CD14-positive monocyte (primary cell): ENCODE measurements at regions not wholly inside any gene's neighbourhood (a gene's known extent, or its start where the extent isn't known, plus 50 kb on each side); places are given as distances from the start of the nearest gene placed in this dataset.

Experiments
- DNase-seq, 3 donors: peaks; one replicate each; pipeline ENCODE4 v3.0.0-alpha.2; 2011 to 2022
- H2AFZ ChIP-seq: 2 replicates; pipeline ENCODE4 v1.6.0; 2012; ENCODE audit warnings: mild to moderate bottlenecking, low read depth, low read length, inconsistent platforms; ENCODE audit not compliant: insufficient read depth, poor library complexity, severe bottlenecking
- H3K27ac ChIP-seq, 2 donors: 1 replicate in 1 of 2; 2 replicates in 1 of 2; pipeline ENCODE4 v1.5.1; 2012 to 2013; ENCODE audit warnings: low read length in 2 of 2, control low read depth in 1 of 2, inconsistent platforms in 1 of 2, low read depth in 1 of 2, mild to moderate bottlenecking in 1 of 2
- H3K27me3 ChIP-seq, 2 donors: one replicate each; pipeline versions ENCODE4 v1.6.0 to v1.6.1; 2011 to 2013; ENCODE audit warnings: low read length in 2 of 2; ENCODE audit not compliant: control insufficient read depth in 2 of 2, insufficient read depth in 2 of 2
- H3K36me3 ChIP-seq, 2 donors: replicated peaks in 1 of 2; 1 replicate in 1 of 2; 2 replicates in 1 of 2; pipeline versions ENCODE4 v1.5.1 to v1.6.1; 2012 to 2013; ENCODE audit warnings: low read length in 2 of 2, control low read depth in 1 of 2, inconsistent platforms in 1 of 2, mild to moderate bottlenecking in 1 of 2; ENCODE audit not compliant: insufficient read depth in 2 of 2, control insufficient read depth in 1 of 2
- H3K4me1 ChIP-seq, 2 donors: 1 replicate in 1 of 2; 2 replicates in 1 of 2; pipeline versions ENCODE4 v1.5.1 to v1.6.1; 2012 to 2013; ENCODE audit warnings: low read length in 2 of 2, control low read depth in 1 of 2, inconsistent platforms in 1 of 2, mild to moderate bottlenecking in 1 of 2, moderate library complexity in 1 of 2; ENCODE audit not compliant: insufficient read depth in 2 of 2, control insufficient read depth in 1 of 2
- H3K4me2 ChIP-seq: replicated peaks from 2 replicates; pipeline ENCODE3; 2012; ENCODE audit warnings: low read length, moderate library complexity, mild to moderate bottlenecking; ENCODE audit not compliant: poor library complexity, severe bottlenecking; ENCODE audit errors: extremely low read depth
- H3K4me3 ChIP-seq, 3 experiments: fragments of 200-600 bp in 1 of 3; sonication (generic) in 1 of 3; replicated peaks in 1 of 3; 1 replicate in 2 of 3; 2 replicates in 1 of 3; pipeline ENCODE4 v1.5.1; 2011 to 2013; ENCODE audit warnings: low read length in 3 of 3, mild to moderate bottlenecking in 3 of 3, control low read depth in 2 of 3, low read depth in 2 of 3, inconsistent platforms in 1 of 3, moderate library complexity in 1 of 3
- H3K79me2 ChIP-seq: 2 replicates; pipeline ENCODE4 v1.6.0; 2012; ENCODE audit warnings: mild to moderate bottlenecking, control low read depth, inconsistent platforms, low read length, moderate library complexity; ENCODE audit not compliant: insufficient read depth
- H3K9ac ChIP-seq: 2 replicates; pipeline ENCODE4 v1.6.0; 2017; ENCODE audit warnings: low read length, mild to moderate bottlenecking; ENCODE audit not compliant: insufficient read depth, poor library complexity, severe bottlenecking
- H3K9me3 ChIP-seq, 2 donors: replicated peaks in 1 of 2; 1 replicate in 1 of 2; 2 replicates in 1 of 2; pipeline versions ENCODE4 v1.5.1 to v1.6.1; 2012 to 2013; ENCODE audit warnings: low read length in 2 of 2, control low read depth in 1 of 2; ENCODE audit not compliant: control insufficient read depth in 1 of 2, insufficient read depth in 1 of 2
- H4K20me1 ChIP-seq: 2 replicates; pipeline ENCODE4 v1.6.0; 2012; ENCODE audit warnings: mild to moderate bottlenecking, low read length, control low read depth, moderate library complexity; ENCODE audit not compliant: insufficient read depth
- H3K27ac Mint-ChIP-seq, 7 donors: one replicate each; pipeline ENCODE4 v1.8.0; 2020; ENCODE audit warnings: mild to moderate bottlenecking in 7 of 7, mixed read lengths in 7 of 7, moderate library complexity in 6 of 7, inconsistent platforms in 2 of 7
- H3K27me3 Mint-ChIP-seq, 3 donors: one replicate each; pipeline ENCODE4 v1.8.0; 2021 to 2022; ENCODE audit warnings: low read depth in 3 of 3, mild to moderate bottlenecking in 3 of 3, mixed read lengths in 3 of 3, moderate library complexity in 3 of 3, inconsistent platforms in 1 of 3
- H3K36me3 Mint-ChIP-seq, 2 donors: one replicate each; pipeline ENCODE4 v1.8.0; 2020; ENCODE audit warnings: mixed read lengths in 2 of 2, inconsistent platforms in 1 of 2, mild to moderate bottlenecking in 1 of 2
- H3K4me1 Mint-ChIP-seq: one replicate; pipeline ENCODE4 v1.8.0; 2020; ENCODE audit warnings: mild to moderate bottlenecking, mixed read lengths
- H3K4me3 Mint-ChIP-seq, 2 donors: one replicate each; pipeline ENCODE4 v1.8.0; 2020; ENCODE audit warnings: mild to moderate bottlenecking in 2 of 2, mixed read lengths in 2 of 2, moderate library complexity in 1 of 2
- H3K9me3 Mint-ChIP-seq, 7 donors: one replicate each; pipeline ENCODE4 v1.8.0; 2020 to 2022; ENCODE audit warnings: mixed read lengths in 7 of 7, mild to moderate bottlenecking in 6 of 7, moderate library complexity in 6 of 7, inconsistent platforms in 2 of 7
- CTCF ChIP-seq: fragments of 200-600 bp; IDR thresholded peaks from one replicate; pipeline ENCODE4 v1.8.0; 2022; ENCODE audit warnings: antibody characterized with exemption, mild to moderate bottlenecking
- WGBS: methylation state at CpG from one replicate; pipeline ENCODE4 v1.1.5; 2013; ENCODE audit warnings: missing lambda C conversion rate; ENCODE audit not compliant: insufficient coverage; 5-methylcytosine and 5-hydroxymethylcytosine counted together
- intact Hi-C, 2 donors: fragments of 100-400 bp; cut with micrococcal nuclease; formaldehyde crosslinking; loops; one replicate each; pipeline versions ENCODE4 v1.15.0 to v1.15.1; 2023

- intact Hi-C loops = no loop called here
- H3K27me3 Mint-ChIP-seq = peaks cover 4 to 8% (median 8%) of the 10 kb centered on the region in 3 donors
- H3K27ac Mint-ChIP-seq = no peak overlapping the region
- H4K20me1 ChIP-seq = no peaks in the 10 kb centered on the region
- no peaks in the 10 kb centered on the region for H3K36me3 ChIP-seq
- no peak for DNase-seq
- WGBS = 25% methylated on average over 1 of the region's 3 CpGs
- H3K27me3 ChIP-seq = peaks cover 0 to 3% of the 10 kb centered on the region in 2 donors
- H3K4me1 ChIP-seq = no peaks in the 10 kb centered on the region
- no peak overlapping the region for H3K27ac ChIP-seq
- H3K36me3 Mint-ChIP-seq = no peaks in the 10 kb centered on the region
- H2AFZ ChIP-seq = no peak overlapping the region
- no peaks in the 10 kb centered on the region for H3K9me3 ChIP-seq
- H3K9ac ChIP-seq = no peak overlapping the region
- no peak overlapping the region for H3K4me3 Mint-ChIP-seq
- H3K9me3 Mint-ChIP-seq = peaks cover 0 to 5% (median 0%) of the 10 kb centered on the region in 7 donors
- TF ChIP-seq CTCF = no peak
- H3K4me2 ChIP-seq = no peak overlapping the region
- H3K79me2 ChIP-seq = no peaks in the 10 kb centered on the region
- peaks cover 3% of the 10 kb centered on the region for H3K4me1 Mint-ChIP-seq
- no peak overlapping the region for H3K4me3 ChIP-seq
Observed at GRCh38 chr18:34483198-34483597, 226.9 kb upstream of the DTNA start.

- peaks cover 0 to 10% (median 4%) of the 10 kb centered on the region in 7 donors for H3K9me3 Mint-ChIP-seq
- H3K4me3 Mint-ChIP-seq = peak overlapping the region in 1 of 2 donors; percentile 66
- no peak for TF ChIP-seq CTCF
- Histone ChIP-seq H3K4me2 (no peak overlapping the region), H3K9ac (no peak overlapping the region), H3K27ac (no peak overlapping the region), H3K36me3 (no peaks in the 10 kb centered on the region), H3K4me1 (peaks cover 12 to 22% of the 10 kb centered on the region in 2 donors), H4K20me1 (no peaks in the 10 kb centered on the region), H3K9me3 (no peaks in the 10 kb centered on the region), H2AFZ (no peak overlapping the region), H3K4me3 (no peak overlapping the region), H3K27me3 (peaks cover 31 to 53% of the 10 kb centered on the region in 2 donors), H3K79me2 (no peaks in the 10 kb centered on the region)
- H3K36me3 Mint-ChIP-seq = peaks cover 0 to 2% of the 10 kb centered on the region in 2 donors
- H3K27ac Mint-ChIP-seq = no peak overlapping the region
- WGBS = 0% methylated on average over 1 of the region's 2 CpGs
- peaks cover 27% of the 10 kb centered on the region for H3K4me1 Mint-ChIP-seq
- H3K27me3 Mint-ChIP-seq = peaks cover 34 to 56% (median 41%) of the 10 kb centered on the region in 3 donors
- DNase-seq = no peak
- intact Hi-C loops = no loop called here
Observed at GRCh38 chr18:34491719-34492118, 218.4 kb upstream of the DTNA start.
